GM19025 (cell line): ENCODE measurements at regions not wholly inside any gene's neighbourhood (a gene's known extent, or its start where the extent isn't known, plus 50 kb on each side); places are given as distances from the start of the nearest gene placed in this dataset.

Experiments used
- ATAC-seq: cut with Tn5 transposase; IDR thresholded peaks from one replicate; pipeline ENCODE4 v1.9.1; 2021; ENCODE audit warnings: mild to moderate bottlenecking, low read depth, moderate library complexity; ENCODE audit not compliant: unreplicated experiment

- no peak for ATAC-seq
Observed at GRCh38 chr4:152118819-152119553, 358.2 kb upstream of the GATB start.

GRCh38 chr4:152117933-152118507 lies 357.2 kb upstream of the GATB start:
- ATAC-seq, result no peak

GRCh38 chr4:152117520-152117919 lies 356.7 kb upstream of the GATB start:
- no peak for ATAC-seq

- no peak for ATAC-seq
Observed at GRCh38 chr4:152117054-152117453, 356.2 kb upstream of the GATB start.

- no peak for ATAC-seq
Observed at GRCh38 chr4:152115794-152116193, 355.0 kb upstream of the GATB start.

GRCh38 chr4:152115118-152115517 lies 354.3 kb upstream of the GATB start:
- no peak for ATAC-seq

- no peak for ATAC-seq
Observed at GRCh38 chr4:152114562-152114961, 353.8 kb upstream of the GATB start.

GRCh38 chr4:152112887-152113286 lies 352.1 kb upstream of the GATB start:
- ATAC-seq, result peak; percentile 88

GRCh38 chr4:152112190-152112589 lies 351.4 kb upstream of the GATB start:
- no peak for ATAC-seq

- no peak for ATAC-seq
Observed at GRCh38 chr4:152110780-152111179, 350.0 kb upstream of the GATB start.

GRCh38 chr4:152109531-152110509 lies 349.0 kb upstream of the GATB start:
- no peak for ATAC-seq

GRCh38 chr4:152107736-152108500 lies 347.1 kb upstream of the GATB start:
- ATAC-seq, result no peak

GRCh38 chr4:152106781-152107321 lies 346.0 kb upstream of the GATB start:
- no peak for ATAC-seq

- no peak for ATAC-seq
Observed at GRCh38 chr4:152106113-152106763, 345.4 kb upstream of the GATB start.

GRCh38 chr4:152104901-152105357 lies 344.1 kb upstream of the GATB start:
- ATAC-seq, result no peak

- ATAC-seq, result no peak
Observed at GRCh38 chr4:152104356-152104755, 343.5 kb upstream of the GATB start.

GRCh38 chr4:152103181-152103901 lies 342.5 kb upstream of the GATB start:
- no peak for ATAC-seq

GRCh38 chr4:152102436-152103000 lies 341.7 kb upstream of the GATB start:
- ATAC-seq, result no peak
